Islet precursor cell (in vitro differentiated cells): ENCODE measurements at regions not wholly inside any gene's neighbourhood (a gene's known extent, or its start where the extent isn't known, plus 50 kb on each side); places are given as distances from the start of the nearest gene placed in this dataset.

Source experiments
- DNase-seq: peaks from one replicate; pipeline ENCODE4 v3.0.0-alpha.2; 2018

DNA sequence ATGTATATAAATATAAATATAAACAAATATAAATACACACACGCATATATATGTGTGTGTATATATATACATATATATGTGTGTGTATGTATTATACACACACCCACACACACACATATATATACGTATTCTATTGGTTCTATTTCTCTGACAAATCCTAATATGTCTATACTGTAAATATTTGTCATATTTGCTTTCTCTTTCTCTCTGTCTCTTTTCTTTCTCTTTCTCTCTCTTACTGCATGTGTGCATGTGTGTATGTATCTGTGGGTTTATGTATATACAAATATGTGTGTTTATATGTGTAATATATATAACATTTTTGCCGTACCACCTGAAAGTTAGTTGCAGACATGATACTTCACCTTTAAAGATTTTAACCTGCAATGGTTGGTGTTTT, 174.2 kb upstream of the PLEKHG7 start:
- no peak for DNase-seq

DNA sequence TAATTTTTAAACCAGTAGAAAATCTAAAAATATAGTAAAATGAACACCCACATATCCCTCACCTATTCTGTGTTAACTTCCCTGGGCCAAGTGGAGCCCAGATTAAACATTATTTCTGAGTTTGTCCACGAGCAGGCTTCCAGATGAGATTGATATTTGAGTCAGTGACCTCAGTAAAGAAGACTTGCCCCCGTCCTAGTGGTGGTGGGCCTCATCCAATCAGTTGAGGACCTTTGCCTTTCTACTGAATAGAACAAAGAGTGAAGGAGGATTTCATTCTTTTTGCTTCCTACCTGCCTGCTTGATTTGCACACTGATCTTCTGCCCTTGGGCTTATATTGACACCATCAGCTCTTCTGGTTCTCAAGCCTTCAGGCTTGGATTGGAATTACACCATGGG, 174.7 kb upstream of the PLEKHG7 start:
- no peak for DNase-seq

DNA sequence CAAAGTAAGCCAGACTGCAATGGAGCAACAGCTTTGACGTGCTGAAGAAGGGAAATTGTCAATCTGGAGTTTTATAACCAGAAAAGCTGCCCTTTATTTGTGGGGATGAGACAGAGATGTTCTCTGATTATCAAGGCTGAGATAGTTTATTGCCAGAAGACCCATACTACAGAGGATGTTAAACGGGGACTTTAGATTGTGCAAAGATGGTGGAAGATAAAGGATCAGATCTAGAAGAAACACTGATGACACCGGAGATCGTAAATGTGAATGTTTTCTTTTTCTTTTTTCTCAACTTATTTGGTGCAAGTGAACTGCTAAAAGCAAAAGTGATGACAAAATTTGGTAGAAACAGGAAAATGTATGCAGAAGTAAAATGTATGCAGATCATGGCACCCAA, 178.3 kb upstream of the PLEKHG7 start:
- no peak for DNase-seq

DNA sequence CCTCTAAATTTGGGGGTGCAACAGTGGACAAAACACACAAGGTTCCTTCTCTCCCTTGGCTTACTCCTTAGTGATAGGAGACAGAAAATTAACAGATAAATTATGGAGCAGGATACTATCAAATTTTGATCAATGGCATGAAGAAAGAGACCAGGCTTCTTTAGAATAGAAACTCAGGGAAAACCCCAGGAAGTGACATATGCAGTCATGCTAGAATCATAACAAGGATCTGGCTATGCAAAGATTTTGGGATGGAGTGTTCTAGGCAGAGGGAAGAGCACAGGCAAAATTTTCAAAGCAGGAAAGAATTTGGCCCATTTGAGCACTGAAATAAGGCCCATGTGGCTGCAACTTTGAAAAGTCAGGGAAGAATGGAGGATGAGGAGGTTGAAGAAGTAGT, 182.3 kb upstream of the PLEKHG7 start:
- no peak for DNase-seq

DNA sequence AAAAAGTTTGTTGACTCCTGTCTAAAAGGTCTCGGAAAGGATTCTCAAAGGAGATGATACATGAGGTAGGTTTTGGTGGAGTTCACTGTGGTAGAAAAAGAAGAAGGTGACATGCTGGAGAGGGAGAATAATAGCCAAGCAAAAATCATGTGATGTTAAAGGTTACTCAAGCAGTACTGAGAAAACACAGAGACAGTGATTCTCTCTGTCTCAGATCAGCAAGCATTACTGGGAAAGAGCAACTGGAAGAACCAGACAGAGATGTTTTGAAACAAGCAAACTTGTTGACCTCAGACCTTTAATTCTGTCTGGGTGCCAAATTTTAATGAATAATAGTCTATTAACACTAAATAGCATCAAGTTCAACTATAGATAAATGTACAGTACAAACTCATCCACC, 183.5 kb upstream of the PLEKHG7 start:
- DNase-seq = no peak

DNA sequence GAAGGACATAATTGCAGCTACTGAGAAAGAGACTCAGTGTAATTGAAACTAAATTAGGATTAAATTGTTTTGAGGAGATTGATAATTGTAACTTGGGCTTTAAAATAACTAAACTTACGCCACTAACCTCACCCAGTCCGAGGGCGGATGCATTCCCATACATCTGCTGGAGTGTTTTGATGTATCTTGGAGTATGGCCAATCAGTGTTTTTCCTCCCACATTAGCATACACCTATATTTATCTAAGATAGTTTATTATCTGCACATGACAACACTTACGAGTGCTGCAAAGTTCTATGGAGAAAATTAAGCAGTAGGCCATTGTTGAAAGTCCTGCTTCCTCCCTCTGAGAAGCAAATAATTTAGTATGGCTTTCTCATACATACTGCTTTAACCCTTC, 184.7 kb upstream of the PLEKHG7 start:
- DNase-seq = no peak

DNA sequence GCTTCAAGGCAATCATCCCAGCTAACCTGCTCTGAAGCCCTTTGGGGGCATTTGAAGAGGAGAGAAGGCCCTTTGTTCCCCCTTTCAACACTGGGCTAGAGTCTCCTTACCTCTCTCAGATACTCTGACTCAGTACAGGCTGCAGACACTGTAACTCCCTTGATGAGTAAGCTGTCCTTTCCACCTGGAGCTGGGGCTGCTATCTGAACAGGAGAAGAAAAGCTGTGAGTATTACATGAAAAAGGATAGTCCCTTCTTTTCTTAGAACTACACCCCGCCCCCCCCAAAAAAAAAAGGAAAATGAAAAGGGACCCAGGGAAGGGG, 186.6 kb upstream of the PLEKHG7 start:
- DNase-seq = peak; percentile 83

DNA sequence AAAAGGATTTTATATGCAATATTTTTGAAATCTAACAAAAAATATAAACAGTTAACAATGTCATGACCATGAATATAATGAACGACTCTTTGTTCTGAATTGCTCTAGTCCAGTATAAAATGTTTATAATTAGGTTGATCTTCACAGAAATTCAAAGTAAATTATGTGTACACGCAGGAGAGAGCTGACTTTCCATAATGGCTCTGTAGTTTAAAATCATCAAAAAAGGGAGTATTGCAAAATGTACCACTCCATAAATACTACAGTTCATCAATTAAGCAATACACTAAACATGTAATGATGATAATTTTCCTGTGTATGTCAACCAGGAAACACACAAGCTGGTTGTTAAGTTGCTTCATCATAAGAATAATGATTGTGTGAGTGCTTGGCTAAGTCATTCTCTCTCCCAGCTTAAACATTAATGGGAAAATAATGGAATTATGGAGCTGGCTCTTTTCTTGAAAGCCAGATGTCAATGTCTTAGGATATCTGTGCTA, 189.5 kb upstream of the PLEKHG7 start:
- no peak for DNase-seq

DNA sequence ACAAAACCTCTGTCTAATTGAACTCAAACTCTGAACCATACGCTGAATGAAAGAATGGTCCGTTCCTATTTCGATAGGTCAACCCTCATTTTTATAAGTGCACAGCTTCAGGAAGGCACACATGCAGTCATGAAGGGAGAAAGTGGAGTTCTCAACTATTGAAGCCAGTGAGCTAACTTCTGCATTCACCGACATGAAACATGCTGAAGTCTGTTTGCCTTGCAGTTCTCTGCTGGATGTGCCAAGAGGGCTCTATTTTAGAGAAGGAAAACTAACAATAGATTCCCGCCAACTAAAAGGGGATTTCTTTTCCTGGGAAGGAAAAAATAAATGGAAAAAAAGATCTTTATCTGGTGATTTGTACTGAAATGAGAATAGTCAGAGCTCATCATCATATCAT, 191.0 kb upstream of the PLEKHG7 start:
- DNase-seq = no peak

DNA sequence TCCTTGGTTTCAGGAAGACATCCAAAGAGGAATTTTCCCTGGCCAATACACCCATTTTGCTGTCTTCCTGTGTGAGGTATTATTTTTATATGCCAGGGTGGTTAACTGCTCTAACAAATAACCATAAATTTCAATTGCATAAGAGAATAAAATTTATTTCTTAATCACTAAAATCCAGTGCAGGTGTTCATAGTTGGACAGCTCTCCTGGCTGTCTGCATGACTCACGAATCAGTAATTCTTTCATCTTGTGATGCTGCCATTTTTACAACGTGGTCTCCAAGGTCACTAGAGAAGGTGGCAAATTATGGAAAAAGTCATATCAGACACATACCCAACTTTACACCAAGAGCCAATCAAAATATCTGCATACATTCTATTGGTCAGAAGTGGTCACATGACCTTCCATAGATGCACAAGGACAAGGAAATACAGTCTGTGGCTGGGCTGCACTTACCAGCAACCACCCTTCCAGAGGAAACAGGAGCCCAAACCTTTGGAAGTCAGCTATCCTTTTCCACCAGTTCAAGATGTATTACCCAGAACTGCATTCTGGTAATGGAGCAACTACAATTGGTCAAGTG, 193.5 kb upstream of the PLEKHG7 start:
- no peak for DNase-seq

DNA sequence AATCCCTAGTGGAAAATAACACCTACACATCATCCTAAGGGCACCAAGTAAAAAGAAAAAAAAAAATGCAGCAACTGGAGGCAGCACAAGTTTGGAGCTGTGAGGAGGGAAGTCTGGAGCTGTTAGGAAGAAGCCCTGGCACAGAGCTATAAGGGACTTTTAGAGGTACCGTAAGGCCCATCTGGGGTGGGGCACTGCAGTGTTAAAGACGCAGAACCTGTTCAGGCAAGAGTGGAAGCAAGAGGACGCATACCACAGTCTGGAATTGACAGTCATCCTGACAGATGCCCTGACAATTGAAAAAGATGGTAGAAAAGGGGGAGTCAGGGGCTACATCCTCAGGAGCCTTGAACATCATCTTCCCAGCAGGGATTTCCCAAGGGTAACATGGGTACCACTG, 195.9 kb upstream of the PLEKHG7 start:
- no peak for DNase-seq

DNA sequence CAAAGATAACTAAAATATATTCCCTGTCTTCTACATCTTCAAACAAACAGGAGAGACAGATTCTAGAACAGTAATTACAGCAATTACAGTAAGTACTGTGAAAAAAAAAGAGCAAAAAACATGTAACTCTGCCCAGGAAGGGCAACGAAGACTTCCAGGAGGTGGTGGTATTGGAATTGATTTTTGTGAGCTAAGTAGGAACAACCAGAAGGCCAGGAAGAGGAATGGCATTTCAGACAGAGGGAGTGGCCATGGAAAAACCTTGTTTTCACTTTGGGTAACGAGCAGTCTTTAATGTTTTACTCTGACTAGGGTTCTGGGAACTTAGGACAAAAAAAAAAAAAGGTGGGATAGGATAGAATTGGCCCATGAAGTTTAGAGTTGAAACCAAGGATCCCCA, 196.3 kb upstream of the PLEKHG7 start:
- peak; percentile 70 for DNase-seq

DNA sequence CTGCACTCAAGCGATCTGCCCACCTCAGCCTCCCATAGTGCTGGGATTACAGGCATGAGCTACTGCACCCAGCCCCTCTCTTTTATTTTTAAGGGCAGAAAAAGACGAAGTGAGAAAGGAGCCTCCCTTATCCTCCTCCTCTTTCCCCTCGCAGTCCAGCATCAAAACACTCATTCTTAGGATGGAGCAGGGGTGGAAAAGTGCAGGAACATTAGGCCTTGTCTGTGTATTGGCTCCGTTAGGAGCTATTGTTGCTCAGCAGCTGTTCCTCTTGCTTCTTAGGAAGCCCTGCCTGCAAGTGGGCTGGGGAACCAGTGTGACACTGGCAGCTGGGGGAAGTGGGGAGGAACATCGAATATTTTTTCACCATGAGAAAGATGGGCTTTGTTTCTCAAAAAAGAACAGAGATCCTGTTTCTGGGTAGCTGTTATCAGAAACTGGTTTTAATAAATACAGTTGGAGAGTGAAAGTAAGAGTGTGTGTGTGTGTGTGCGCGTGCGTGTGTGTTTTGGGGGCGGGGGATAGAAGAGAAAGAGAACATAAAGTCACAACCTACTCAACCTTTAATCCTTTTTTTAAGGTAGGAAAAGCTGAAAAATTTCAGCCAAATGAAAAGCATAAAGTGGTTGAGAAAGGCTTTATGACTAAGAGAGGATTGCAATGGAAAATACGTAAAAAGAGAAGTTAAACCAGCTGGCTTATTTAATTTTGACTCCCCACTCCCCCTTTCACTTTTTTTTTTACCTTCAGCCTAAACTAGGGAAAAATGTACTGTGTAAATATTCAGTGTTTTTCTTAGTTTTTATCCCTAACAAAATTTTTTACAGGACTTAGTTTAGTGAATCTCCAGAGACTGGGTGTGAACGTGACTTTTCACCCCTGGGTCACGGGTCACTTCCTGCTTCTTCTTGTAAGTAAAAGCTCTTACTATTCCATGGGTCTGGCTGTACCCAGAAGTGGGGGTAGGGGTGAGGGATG, 197.2 kb upstream of the PLEKHG7 start:
- no peak for DNase-seq

DNA sequence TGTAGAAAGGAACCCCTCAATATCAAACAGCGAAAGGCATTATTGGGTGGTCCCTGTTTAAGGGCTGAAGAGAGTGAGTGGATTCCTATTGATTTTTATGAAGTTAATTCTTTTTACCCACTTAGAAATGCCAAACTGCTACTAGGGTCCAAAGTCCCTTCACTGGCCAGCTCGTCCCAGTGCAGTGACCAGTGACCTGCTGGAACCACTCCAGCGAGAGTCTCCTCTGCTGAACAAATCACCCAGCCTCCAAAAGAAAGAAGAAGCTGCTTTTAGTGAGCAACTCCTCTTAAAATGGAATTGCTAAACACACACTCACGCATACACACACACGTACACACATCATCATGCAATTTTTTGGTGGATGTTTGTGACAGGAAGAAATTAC, 198.2 kb upstream of the PLEKHG7 start:
- DNase-seq = no peak

DNA sequence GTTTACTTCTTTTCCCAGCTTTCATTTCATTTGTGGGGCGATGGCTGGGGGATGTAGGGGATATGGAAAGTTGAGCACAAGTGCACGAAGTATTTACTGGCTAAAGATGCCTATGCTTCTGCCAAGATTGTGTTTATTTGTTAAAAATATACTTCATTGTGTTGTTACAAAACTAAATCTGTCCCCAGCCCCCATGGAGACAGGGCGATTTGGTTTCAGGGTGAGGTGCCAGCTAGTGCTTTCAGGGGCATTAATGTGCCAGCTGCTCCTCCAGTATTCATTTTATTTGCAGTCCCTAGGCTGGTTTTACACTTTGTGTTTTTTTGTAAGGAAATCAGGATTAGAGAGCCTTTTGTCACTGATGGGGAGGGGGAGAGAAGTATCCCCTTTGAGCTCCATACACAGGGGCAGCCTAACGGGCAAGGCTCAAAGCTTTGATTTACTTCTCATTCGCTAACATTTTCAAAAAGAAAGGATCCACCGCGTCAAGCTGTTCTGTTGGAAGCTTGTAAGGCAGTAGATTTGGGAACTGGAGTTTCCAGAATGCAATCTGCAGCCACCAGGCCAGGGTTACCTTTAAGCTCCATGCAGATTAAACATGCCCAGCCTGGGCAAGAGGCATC, 198.7 kb upstream of the PLEKHG7 start:
- DNase-seq = no peak

DNA sequence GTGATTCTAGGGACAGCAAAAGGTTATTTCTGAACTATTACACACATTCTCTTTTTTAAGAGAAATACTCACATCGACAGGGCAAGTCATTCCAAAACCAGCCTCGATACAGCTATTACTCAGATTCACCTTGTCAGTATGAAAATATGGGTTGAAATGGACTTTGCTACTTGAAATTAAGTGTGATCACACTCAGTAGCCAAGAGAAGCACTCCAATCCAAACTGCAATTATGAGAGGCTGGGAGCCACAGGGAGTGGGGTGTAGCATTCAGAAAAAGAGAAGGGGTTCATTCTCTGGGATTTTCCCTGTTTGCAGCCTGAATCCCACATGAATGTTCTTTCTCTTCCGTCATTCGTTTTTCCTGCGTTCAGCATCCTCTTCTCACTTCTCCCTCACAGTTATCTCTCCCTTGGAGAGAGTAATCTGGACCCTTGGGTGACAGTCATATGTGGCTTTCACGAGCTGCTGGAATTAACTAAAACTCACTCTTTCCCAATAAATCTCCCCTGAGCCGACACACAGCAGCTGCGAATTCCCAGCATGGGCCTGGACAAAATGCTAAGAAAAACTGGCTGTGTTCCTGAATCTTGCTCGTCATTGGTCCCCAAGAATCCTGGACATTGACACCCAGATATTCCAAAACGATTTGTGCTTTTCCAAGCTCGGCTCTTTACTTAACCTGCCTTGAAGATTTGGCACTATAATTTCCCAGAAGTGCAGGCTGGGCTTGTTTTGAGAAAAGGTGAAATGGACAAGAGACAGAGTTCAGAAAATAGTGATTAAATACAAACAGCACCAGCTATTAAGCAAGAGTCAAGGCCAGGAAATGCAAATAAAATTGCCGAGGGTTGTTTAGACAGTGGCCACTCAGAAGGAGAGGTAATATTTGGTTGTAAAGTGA, 199.5 kb upstream of the PLEKHG7 start:
- DNase-seq = no peak

DNA sequence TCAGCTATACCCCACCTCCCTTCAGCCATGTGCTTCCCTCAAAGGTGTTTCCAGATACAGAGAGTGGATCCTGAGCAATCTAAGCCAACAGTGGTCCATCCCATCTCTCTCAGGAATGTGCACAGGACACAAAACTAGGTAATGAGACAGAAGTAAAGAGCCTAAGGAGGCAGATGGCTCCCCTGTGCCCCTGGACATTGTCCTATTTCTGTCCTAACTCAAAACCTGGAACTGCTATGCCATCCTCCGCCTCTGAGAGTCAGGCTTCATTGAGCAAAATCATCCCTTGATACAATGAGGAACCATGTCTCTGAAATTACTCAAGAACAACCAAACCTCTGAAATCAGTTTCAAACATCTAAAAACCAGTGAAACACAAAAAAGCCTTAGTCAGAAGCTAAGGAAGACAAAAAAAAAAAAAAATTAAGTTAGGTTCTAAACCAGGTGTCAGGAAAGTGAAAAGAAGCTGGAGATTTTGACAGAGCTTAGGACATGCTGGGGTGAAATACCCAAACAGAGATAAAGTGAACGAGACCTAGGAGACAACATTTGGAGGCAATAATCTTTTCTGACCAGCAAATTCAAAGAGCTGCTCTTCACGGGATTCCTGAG, 200.3 kb upstream of the PLEKHG7 start:
- DNase-seq = no peak

DNA sequence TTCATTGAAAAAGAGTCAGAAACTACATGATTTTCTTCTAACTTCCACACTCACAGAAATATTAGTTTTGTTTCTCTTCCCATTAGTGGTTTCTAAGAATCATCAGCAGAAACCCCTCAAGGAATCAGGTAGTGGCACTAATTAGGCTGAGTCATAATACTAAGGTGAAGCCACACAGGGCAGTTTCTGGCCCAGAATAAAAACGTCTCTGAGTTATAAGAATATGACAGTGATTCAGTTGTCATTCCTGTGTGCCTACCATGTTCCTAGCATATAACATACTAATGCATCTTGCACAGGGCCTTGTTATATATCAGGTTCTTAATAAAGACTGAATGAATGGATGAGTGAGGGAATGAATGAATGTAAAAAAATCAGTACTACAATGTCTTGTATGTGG, 206.0 kb upstream of the PLEKHG7 start:
- DNase-seq = no peak

DNA sequence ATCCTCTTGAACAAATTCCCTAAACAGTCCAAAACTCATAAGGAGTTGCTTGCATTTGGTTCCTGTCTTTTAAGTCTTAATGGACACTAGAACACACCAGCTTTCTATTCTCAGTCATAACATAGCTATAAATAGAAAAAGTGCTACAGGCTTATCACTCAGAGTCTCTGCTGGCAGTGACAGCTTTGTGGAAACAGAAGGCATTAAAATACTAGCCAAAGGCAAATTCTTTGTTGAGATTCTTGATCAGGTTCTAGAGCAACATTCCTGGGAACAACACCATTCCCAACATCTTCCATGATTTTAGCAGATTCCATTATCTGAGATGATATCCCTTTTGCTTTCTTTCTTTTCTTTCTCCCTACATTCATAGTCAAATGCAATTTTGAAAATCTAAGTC, 207.7 kb upstream of the PLEKHG7 start:
- DNase-seq = no peak

DNA sequence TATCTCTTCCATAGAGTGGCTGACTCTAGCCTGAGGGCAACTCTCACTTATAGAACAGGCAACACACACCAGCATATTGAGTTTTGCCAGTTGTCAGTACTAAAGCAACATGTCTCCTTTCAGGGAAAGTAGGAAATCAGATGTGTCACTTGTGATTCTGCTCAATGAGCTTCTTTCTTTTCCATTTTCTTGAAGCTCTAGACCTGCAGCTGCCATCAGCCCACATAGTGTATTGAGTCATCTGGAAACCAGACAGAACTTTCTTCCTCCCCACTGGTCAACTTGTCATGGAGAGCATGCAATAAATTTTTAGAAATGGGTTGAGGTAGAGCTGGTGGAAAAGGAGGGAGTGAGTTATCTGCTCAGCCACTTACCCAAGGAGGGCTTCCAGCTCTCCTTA, 209.0 kb upstream of the PLEKHG7 start:
- no peak for DNase-seq

DNA sequence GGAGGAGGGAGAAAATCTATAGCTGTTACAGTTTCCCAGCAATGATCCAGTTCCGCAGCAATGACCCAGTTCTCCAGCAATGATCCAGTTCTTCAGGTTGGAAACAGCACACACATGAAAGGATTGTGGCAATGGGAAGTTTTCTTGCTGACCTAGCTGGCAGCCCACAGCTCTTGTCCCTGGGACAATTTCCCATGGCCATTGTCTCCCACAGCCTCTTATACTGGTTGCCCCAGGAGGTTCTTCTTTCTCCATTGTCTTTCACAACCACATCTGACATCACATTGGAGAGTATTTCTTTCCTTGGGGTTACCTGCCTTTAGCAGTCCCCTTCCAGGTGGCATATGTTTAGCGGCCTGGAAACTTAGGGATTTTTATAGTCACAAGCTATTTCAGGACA, 209.8 kb upstream of the PLEKHG7 start:
- DNase-seq = no peak

DNA sequence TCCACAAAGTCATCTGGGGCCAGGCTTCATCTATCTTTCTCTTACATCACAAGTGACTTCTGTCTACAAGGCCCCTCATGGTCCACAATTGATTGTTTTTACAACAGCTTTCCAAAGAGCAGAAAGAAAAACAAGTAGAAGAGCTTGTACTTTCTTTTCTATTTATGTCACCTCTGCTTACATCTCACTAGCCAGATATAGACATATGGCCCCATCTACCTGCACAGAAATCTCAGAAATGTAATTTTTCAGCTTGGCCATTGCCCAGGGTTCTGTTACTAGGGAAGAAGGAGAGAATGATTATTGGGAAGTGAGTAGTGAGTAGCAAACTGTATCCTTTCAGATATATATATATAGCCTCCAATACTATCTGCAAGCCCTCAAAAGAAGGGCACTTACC, 210.5 kb upstream of the PLEKHG7 start:
- no peak for DNase-seq

DNA sequence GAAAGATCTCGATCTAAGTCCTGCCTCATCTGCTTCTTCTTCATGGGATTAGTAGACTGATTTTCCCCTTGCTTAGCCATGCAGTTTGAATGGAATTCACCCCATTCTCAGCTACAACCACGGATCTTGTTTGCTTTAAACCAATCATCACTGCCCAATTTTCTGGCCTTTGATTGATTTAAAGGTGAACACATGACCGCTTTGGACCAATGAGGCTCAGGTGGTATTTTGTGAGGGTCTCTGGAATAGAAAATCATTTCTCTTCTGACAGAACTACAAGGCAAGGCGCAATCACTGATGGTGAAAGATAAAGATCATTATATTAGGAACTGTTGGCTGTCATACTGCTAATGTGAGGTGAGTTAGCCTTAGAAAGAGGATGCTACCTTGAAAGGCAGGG, 213.0 kb upstream of the PLEKHG7 start:
- no peak for DNase-seq
